ENCODE measurements at regions not wholly inside any gene's neighbourhood (a gene's known extent, or its start where the extent isn't known, plus 50 kb on each side); places are given as distances from the start of the nearest gene placed in this dataset.

DNA sequence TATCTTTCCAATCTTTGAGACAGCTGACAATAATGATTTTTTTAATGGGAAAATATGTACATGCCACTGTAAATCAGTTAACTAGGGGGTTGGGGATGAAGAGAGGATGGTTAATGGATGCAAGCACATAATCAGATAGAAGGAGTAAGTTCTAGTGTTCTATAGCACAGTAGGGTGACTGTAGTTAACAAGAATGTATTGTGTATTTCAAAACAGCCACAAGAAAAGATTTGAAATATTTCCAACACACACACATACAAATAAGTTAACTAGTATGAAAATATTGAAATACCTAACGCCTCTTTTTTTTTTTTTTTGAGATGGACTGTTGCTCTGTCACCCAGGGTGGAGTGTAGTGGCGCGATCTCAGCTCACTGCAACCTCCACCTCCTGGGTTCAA, 153.4 kb upstream of the SALL4 start:
- no peak for TF ChIP-seq CTCF (IDR thresholded peaks at IDR 0.05)
- no peak for TF ChIP-seq POLR2A (IDR thresholded peaks at IDR 0.05)

Data from adrenal gland (tissue), 5 donors.